ENCODE measurements at regions not wholly inside any gene's neighbourhood (a gene's known extent, or its start where the extent isn't known, plus 50 kb on each side); places are given as distances from the start of the nearest gene placed in this dataset.

DNA sequence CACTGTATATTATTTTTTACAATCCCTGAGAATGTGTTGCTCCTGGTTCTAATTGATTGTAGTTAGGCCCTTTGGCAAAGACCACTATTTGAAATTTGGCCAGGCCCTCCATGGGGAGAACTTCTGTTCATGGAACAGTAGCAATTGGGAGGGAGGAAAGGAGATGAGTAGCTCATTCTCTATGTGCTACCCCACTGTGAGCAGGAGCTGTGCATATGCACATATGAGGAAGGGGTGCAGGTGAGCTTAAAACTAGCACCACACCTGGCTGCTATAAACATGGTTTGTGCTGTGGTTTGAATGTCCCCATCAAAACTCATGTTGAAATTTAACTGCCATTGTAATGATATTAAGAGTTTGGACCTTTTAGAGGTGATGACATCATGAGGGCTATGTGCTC lies 1483.2 kb downstream of the PCDH7 start:
- DNase-seq, result no peak

DNA sequence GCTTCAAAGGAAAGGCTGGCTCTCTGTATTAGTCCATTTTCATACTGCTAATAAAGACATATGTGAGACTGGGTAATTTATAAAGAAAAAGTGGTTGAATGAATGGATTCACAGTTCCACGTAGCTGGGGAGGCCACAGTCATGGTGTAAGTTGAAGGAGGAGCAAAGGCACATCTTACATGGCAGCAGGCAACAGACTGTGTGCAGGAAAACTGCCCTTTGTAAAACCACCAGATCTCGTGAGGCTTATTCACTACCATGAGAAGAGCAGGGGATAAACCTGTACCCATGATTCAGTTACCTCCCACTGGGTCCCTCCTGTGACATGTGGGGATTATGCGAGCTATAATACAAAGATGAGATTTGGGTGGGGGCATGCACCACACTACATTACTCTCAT lies 1486.6 kb downstream of the PCDH7 start:
- no peak for DNase-seq

DNA sequence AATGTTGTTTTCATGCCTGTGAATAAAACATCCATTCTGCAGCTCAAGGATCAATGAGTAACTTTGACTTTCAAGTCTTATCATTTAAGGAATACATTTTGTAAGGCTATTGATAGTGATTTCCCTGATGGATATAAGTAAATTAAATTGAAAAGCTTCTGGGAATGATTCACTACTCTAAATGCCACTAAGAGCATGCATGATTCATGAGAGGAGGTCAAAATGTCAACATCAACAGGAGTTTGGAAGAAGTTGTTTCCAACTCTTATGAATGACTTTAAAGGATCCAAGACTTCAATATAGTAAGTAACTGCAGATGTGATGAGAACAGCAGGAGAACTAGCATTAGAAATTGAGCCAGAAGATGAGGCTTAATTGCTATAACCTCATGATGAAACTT lies 1487.3 kb downstream of the PCDH7 start:
- DNase-seq, result no peak

DNA sequence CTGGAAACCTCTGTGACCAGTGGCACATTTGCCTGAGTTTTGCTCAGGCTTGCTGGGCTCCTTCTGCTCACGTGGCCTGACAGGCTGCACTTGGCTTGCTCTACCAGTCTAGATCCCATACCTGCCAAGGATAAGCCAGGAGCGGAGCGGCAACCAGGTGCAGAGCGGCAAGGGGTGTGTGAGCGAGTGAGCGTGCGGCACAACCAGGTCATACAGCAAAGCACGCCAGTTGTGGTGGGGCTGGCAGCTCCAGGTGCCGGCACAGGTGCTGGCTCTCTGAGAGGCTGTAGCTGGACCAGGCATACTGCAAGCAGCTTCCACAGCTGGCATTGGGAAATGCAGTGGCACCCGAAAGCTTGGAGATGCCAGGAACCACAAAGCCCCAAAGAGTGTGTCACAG lies 1495.1 kb downstream of the PCDH7 start:
- DNase-seq, result no peak

DNA sequence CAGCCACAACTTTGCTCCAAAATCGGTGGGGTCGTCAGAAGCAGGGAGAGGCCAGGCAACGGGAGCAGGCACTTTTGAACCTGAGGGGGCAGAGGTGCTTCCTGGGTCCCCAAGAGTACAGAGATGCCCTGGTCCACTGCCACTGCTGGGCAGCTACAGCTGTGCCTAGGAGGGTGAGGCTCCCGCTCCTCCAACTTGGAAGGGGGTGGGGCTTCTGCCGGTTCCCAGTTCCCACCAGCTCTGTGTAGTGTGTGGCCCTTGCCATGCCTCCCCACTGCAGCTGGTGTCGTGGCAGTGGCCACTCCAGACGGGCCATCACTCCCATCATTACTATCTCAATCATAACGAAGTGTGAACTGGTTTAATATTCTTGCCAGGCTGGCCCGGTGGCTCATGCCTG lies 1496.3 kb downstream of the PCDH7 start:
- DNase-seq, result no peak

DNA sequence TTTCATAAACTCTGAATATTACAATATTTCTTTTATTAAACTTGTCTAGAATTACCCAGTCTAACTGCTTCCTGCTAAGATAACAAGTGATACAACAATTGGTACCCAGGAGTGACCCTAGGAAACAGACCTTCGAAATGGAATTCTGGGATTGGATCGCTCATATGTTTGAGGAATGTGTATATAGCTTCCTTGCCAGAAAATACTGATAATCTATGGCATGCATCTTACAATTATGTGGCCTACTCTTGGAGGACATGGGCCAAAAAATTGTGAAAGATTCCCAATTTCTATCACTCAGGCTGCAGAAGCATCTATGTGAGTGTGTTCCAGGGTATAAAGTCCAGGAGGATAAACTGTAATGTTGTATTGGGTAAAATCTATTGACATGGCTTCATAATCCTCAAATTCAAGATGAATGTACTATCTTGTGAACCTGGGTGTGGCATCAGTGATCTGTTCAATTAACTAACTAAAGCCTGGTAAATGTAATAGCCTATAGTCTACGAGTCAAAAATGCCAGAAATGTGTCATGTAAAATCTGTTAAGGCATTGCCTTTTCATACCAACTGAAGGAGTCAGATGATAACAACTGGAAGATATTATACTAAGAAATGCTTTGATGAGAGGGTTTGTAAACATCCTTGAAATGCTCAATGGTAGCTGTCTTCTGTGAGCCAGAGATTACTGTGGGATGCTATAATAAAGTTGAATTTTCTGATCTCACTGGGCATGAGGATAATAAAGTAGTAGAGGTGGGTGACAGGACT lies 1499.3 kb downstream of the PCDH7 start:
- DNase-seq, result no peak

DNA sequence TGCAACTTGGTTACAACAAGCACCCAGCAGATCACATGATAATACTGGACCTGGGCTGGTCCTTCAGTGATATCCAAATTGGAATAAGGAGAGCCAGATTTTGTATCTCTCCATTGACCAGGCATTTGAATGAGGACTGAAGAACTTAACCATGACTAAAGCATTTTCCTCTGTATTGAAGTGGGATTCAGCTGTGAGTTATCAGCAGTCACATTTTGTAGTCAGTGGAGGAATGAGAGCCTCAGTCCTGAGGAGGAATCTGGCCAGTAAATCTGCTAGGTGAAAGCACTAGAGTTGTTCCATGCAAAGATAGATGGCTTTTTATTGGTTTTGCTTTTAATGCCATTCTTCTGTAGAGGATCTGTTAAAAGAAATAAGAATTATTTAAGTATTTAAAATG lies 1506.0 kb downstream of the PCDH7 start:
- DNase-seq, result no peak

DNA sequence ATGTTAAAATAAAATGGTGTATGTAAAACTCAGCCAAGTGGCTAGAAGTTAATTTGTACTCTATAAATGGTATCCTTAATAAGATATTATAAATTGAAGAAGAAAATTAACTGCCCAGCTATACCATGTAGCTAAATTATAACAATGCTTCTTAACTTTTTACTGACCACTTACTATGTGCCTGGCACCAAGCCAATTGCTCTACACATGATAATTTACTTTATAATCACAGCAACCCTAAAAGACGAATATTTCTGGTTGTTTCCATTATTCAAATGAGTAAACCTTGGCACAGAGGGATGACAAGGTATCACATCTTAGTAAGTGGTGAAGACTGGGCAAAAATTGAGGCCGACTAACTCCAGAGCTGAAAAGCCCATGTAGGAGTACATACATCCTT lies 1506.6 kb downstream of the PCDH7 start:
- no peak for DNase-seq

DNA sequence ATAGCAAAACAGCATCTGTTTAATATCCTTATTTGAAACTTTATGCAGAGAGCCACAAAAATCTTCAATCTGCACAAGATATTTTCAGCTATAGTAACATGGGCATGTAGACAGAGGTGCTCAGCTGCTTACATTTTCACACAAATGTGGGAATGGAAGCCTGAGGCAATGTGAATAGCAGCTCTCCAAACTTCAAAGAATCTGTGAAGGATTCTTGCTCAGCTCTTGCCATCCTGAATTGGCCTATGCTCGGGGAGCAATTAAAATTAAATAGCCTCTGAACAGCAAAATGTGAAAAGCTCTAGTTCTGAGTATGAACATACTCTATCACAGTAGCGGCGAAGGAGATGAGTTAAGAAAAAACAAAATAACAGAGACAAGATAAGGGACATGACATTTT lies 1523.8 kb downstream of the PCDH7 start:
- DNase-seq, result no peak

DNA sequence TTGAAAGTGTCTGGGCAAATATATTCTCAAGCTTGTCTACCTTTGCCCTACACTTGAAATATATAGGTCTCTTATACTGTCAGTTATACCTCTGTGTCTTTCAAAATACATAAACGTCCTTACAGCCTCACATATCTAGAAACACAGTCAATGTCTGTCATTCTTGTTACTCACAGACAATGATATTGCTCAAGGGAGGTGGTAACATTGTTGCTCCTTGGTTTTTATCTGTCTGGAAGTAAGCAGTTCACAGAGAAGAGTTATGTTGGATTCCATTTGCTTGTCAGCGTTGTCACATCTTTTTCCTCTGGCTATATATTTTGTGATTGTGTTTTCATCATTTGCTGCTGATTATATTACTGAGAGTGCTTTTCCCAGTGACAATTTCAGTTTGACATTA lies 1528.9 kb downstream of the PCDH7 start:
- DNase-seq, result no peak

DNA sequence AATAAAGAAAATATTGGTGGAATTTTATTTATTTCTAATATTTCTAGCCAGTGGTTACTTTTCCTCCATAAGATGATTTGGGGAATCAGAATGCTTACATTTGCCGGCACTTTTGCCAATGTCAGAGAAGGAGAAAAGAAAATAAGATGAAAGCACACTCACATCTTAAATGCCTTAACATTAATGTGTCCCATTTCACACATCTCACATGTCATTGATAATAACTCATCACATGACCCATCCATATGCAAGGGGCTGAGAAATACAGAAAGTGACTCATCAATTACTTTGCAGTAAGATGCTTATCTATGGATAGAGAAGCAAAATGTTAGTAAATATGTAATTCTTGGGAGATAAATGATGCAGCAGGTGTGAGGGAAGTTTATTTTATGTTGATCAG lies 1531.0 kb downstream of the PCDH7 start:
- DNase-seq, result no peak

DNA sequence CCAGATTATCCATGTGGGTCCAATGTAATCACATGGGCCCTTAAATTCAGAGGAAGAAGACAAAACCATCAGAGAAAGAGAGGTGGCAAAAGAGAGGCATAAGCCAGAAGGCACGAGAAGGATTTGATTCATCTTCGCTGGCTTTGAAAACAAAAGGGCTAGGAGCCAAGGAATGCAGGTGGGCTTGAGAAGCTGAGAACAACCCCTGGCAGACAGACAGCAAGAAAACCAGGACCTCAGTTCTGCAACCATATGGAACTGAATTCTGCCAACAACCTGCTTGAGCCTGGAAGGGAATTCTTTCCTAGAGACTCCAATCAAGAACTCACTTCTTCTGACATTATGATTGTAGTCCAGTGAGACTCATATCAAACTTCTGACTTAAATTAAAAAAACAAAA lies 1531.8 kb downstream of the PCDH7 start:
- DNase-seq, result no peak

DNA sequence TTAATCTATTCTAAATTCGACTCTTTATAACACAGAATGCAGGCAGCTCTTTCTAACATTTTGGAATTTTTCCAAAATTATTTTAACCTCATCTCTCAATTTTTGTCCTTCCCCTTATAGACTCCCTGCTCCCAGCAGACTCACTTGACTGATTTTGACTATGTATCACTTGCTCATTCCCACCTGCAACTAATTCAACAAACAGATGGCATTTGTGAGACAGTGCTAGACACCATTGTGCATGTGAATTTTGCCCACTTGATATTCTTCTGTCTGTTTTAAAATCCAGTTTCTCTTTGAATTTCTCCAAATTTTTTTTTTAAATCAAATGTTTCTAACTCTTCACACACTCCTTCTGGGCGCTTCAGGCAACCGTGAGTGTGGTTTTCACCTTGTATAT lies 1534.0 kb downstream of the PCDH7 start:
- DNase-seq, result no peak

DNA sequence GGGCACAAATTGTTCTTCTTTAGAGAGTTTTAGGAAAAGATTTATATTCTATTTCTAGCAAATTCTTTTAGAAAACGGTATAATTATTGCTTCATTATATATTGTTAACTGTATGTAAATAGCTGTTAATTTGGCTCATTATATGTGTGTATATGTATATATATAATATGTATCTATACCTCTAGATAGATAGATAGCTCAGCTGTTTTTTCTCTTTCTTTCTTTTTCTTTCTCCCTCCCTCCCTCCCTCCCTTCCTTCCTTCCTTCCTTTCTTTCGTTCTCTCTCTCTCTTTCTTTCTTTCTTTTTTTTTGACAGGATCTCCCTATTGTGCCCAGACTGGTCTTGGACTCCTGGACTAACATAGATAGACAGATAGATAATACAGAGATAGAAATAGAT lies 1538.8 kb downstream of the PCDH7 start:
- no peak for DNase-seq

DNA sequence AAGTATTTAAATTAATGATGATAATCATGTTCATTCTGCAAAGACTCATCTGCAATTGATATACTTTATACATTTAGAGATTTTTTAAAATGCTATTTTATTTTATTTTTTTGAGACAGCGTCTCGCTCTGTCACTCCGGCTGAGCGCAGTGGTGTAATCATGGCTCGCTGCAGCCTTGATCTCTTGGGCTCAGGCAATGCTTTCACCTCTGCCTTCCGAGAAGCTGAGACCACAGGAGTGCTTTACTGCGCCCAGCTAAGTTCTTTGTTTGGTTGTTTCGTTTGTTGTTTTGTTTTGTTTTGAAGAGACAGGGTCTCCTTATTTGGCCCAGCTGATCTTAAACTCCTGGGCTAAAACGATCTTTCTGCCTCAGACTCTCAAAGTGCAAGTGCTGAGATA lies 1541.0 kb downstream of the PCDH7 start:
- no peak for DNase-seq

DNA sequence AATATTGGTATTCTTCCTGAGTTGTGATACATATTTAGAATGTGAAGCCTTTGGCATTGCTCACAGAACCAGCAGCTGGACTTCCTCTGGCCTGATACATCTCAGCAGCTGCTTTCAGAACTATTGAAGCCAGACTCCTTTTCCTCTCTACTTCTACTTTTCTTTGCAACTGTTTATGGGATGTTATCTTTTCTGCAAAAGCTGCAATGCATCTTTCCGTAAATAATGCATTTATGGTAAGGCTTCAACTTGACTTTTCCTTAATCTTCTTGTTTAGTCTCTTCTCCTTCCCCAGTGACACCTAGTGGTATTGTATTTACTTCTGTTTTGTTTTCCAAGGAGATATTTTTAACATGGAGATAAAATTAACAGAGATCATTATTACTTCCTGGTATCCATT lies 1548.7 kb downstream of the PCDH7 start:
- DNase-seq, result no peak

DNA sequence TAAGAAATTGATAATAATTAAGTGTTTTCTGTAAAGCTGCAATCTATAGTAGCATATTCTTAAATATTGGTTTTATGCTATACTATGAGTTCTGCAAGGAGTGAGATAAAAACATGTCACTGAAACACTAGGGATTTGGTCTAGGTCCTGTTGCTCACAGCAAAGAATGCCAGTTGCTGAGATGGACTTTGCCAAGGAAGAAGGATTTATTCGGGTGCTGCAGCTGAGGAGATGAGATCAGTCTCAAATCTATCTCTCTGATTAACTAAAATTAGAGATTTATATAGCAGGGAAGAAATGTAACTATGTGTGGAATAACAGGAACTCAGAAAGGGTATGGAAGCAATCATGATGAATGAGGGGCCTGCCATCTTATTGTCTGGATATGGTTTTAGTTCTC lies 1569.9 kb downstream of the PCDH7 start:
- DNase-seq, result no peak

DNA sequence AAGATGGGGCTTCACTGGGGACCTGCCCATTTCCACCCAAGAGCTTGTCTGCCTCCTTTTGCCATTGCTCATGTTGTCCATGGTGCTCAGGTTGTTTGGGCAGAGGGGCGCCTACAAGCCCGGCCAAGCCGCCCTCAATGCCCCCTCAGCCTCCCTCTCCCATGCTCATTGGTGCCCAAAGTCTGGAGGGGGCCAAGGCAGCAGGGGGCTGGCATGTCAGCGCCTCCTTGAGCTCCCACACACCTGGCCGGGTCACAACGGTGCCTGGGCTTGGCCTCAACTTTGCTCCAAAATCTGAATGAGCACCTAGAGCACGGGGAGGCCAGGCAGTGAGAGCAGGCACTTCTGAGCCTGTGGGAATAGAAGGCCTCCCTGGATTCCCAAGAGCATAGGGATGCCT lies 1598.8 kb downstream of the PCDH7 start:
- DNase-seq, result no peak

DNA sequence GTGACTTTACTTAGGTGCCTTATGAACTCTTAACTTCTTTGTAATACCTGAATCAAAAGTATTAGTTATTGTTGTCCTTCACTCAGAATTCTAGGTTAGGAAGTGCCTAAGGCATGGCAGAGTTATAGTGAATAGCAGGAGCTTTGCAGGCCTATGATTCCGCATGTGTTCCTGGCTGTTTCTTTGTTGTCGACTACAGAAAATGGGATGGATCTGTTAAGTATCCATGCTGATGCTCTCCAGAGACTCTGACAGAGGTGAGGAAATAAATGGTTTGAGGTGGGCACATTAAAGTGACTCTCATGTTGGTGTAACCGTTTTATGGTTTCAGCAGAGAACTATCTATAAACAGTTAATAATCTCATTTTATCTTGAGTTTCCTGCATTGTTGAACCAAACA lies 1601.3 kb downstream of the PCDH7 start:
- DNase-seq, result no peak

DNA sequence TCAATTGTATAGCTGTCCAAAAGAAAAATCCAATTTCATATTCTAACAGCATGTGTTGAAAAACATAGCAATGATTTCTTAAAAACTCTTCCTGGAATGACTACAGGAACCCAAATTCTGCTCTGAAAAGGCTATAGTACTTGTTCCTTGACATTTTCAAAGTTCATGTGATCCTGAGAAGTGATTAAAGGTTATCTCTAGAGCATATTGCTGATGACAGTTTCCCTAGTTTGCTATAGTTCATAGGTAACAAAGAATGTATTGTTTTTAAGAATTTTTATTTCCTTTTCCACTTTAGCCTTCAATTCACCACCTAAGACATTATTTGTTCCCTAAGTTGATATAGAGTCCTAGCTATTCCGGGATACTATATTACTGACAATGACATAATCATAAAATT lies 1614.6 kb downstream of the PCDH7 start:
- DNase-seq, result no peak

DNA sequence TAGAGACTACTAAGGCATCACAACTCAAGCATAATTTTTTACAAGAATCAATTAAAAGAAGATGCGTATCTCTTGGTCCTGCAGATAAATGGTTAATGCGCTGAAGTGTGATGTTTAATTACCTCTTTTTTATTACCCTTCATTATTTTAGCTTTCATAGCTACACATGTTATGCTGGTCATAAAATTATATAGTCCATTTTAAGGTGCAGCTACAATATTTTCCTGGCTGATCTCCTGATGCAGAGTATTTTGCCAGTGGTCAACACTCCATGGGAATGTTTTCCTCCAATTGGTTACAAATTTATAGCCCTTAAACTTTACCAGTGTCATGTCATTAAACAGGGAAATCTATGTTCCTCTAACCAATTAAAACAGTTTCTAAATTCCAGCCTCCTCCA lies 1617.2 kb downstream of the PCDH7 start:
- DNase-seq, result no peak

DNA sequence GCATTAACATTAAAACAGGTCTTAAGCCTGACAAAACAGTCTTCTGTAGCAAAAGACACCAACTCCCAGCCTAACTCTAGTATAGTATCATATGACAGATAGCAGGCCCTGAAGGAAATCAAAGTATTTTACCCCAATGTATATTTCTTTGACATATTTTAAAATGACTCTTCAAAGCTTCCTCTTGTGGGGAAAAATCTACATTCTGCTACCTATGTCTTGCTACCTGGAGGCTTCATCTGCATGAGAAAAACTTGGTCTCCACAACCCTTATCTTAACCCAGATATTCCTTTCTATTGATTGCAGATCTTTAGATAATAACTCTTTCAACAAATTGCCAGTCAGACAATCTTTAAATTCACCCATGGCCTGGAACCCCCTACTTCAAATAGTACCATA lies 1620.4 kb downstream of the PCDH7 start:
- no peak for DNase-seq

DNA sequence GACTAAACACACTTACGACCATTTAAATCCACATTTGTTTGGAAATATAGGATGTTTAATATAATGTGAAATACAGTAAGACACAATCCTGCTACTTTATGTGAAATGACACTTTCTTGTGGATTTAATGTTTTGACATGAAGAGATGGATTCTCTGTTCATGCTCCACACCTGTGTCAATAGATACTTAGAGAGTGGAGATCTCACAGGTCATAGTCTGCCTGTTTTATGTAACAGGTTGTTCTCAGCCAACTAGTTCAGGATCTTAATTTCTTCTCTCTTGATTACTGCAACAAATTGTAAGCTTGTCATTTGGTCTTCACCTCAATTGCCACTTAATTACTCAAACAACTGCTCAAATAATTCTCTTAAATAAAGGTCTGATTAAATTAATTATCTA lies 1621.2 kb downstream of the PCDH7 start:
- no peak for DNase-seq

DNA sequence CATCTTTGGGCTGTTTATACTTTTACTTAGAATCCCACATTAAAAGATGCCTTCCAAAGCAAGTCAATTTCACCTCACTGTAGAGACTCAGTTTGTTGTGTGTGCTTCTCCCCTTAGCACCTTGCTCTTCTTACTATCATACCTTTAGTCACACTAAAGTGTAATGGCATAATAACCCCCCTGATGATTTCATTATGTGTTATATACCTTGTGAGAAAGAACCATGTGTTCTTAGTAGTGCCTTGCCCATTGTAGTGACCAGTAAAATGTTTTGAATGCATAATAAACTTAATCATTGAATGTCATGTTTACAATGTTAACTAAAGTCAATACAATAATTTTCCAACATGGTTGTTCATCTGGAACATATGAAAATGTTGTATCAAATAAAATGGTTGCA lies 1621.9 kb downstream of the PCDH7 start:
- DNase-seq, result no peak

DNA sequence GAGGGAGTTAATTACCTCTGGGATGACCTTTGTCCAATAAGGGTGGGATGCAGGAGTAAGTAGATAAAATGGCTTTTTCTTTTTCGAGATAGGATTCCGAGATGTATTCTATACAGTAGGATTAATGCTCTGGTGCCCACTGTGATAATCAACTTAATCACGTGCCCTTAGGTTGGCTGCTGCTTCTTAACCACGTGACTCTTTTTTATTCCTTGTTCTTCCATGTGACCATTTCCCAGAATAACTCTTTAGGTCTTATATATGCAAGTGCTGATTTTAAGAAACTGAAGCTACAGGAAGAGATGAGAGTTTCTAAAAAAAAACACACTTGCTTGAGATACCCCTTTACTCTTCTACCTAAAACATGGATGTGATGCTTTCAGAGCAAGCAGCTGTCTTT lies 1628.9 kb downstream of the PCDH7 start:
- DNase-seq, result no peak

DNA sequence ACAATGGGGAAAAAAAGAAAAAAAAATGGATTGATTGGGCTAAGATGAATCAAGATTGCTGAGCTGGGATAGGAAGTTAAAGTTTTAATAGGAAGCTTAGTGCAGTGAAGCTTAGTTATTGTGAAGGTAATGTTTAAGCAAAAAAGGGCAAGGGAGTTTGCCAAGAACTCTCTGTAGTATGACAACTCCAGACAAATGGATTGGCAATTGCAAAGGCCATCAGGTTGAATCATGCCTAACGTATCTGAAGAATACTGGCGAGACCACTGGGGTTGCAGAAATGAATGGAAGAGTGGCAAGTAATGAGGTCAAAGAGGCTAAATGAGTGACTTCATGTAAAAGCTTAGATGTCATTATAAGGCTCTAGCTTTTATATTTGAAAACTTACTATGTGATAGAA lies 1654.0 kb downstream of the PCDH7 start:
- DNase-seq, result no peak

All from EL (cell line).